ENCODE measurements at regions not wholly inside any gene's neighbourhood (a gene's known extent, or its start where the extent isn't known, plus 50 kb on each side); places are given as distances from the start of the nearest gene placed in this dataset.

DNA sequence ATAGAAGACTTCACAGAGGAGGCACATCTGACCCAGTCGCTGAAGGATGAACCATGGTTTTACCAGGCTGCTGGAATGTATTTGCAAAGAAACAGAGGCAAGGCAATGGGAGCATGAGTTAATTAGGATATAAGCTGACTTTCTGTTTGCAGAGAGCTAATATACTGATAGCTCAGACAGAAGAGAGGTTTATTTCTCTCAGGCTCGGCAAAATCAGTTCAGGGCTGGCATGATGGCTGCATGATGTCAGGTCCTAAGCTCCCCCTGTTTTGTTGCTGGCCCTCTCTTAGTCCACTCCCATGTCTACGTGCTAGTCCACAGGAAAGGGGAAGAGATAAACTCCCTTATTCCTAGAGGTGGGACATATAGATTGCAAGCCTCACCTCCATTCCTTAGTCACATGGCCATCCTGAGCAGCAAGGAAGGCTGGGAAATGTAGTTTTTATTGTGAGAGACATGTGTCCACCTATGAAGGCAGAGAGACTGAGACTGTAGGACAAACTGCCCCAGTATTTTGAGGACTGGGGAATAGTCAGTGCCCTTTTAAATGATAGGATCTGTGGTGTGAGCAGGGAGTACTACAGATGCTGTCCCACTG lies 224.5 kb downstream of the VRK1 start:
- Mint-ChIP-seq H3K4me1 (ENCODE audit: low read depth) (peaks cover 7% of the 10 kb centered on the region), H3K36me3 (ENCODE audit: low read depth) (no peaks in the 10 kb centered on the region), H3K4me3 (no peak overlapping the region), H3K27me3 (ENCODE audit: low read depth) (no peaks in the 10 kb centered on the region), H3K27ac (no peak overlapping the region), H3K9me3 (no peaks in the 10 kb centered on the region)
- no peak for DNase-seq
- intact Hi-C loops (cut with micrococcal nuclease), result no loop called here
- CTCF ChIA-PET, result interaction anchor here (0.6 to 0.9 kb wide), 2 partner anchors 12 to 207 kb away, joined by 3 to 9 read pairs; no protein-coding TSS in a partner anchor

DNA sequence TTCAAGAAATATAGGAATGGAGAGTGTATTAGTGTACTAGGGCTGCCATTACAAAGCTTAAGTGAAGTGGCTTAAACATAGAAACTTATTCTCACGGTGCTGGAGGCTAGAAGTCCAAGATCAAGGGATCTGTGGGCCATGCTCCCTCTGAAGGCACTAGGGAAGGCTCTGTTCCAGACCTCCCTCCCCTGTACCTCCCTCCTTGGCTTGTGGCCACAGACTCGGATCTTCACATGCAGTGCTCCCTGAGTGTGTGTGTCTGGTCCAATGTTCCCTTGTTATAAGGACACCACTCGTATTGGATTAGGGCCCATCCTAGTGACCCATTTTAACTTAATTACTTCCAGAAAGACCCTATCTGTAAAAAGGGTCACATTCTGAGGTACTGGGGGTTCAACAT lies 225.6 kb downstream of the VRK1 start:
- no peaks in the 10 kb centered on the region for H3K27me3 Mint-ChIP-seq (ENCODE audit: low read depth)
- no peak overlapping the region for H3K4me3 Mint-ChIP-seq
- H3K9me3 Mint-ChIP-seq, result no peaks in the 10 kb centered on the region
- no peaks in the 10 kb centered on the region for H3K36me3 Mint-ChIP-seq (ENCODE audit: low read depth)
- intact Hi-C loops (cut with micrococcal nuclease), result no loop called here
- H3K27ac Mint-ChIP-seq, result no peak overlapping the region
- DNase-seq, result no peak
- CTCF ChIA-PET, result interaction anchor here (1.1 kb wide), 1 partner anchor 51 kb away, joined by 3 read pairs; no protein-coding TSS in a partner anchor
- peaks cover 7% of the 10 kb centered on the region for H3K4me1 Mint-ChIP-seq (ENCODE audit: low read depth)

DNA sequence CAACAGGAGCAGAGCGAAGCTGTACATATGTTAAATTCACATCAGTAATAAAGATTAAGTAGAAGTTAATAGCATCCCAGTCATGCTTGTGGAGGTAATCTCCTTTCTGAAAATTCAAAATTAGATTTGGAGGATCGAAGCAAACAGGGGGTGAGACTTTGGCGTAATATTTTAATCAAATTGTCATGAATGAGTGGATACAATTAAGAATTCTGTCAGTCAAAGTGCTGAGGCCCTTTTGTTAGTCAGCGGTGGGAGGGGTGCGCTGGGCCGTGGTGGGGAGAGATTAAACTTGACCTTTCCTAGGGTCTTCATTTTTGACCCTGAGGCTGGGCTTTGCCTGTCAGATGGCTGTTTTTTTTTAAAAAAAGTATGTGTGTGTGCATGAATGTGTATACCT lies 226.7 kb downstream of the VRK1 start:
- no peak overlapping the region for H3K27ac Mint-ChIP-seq
- peaks cover 7% of the 10 kb centered on the region for H3K4me1 Mint-ChIP-seq (ENCODE audit: low read depth)
- CTCF ChIA-PET, result no interaction called here
- H3K4me3 Mint-ChIP-seq, result no peak overlapping the region
- no peaks in the 10 kb centered on the region for H3K9me3 Mint-ChIP-seq
- no peak for DNase-seq
- intact Hi-C loops (cut with micrococcal nuclease), result no loop called here
- no peaks in the 10 kb centered on the region for H3K36me3 Mint-ChIP-seq (ENCODE audit: low read depth)
- H3K27me3 Mint-ChIP-seq (ENCODE audit: low read depth), result no peaks in the 10 kb centered on the region

DNA sequence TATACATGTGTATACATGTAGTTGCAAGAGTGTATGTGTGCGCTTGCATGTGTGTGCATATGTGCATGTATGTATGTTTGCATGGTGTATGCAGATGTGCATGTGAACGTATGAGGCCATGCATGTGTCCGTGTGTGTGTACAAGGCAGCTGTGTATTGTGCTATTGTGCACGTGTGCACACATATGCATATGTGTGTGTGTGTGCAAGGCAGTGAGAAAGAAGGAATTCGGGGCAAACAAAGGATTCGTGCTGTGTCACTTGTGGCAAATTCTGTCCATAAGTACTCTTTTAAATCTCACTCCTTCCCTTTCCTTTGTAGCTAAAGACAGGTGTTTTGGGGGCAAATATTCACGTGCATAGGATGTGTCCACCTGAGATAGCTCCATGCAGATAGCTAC lies 227.1 kb downstream of the VRK1 start:
- Mint-ChIP-seq H3K9me3 (no peaks in the 10 kb centered on the region), H3K4me1 (ENCODE audit: low read depth) (peaks cover 7% of the 10 kb centered on the region), H3K27me3 (ENCODE audit: low read depth) (no peaks in the 10 kb centered on the region), H3K27ac (no peak overlapping the region), H3K4me3 (no peak overlapping the region), H3K36me3 (ENCODE audit: low read depth) (no peaks in the 10 kb centered on the region)
- CTCF ChIA-PET, result no interaction called here
- intact Hi-C loops (cut with micrococcal nuclease), result no loop called here
- no peak for DNase-seq

DNA sequence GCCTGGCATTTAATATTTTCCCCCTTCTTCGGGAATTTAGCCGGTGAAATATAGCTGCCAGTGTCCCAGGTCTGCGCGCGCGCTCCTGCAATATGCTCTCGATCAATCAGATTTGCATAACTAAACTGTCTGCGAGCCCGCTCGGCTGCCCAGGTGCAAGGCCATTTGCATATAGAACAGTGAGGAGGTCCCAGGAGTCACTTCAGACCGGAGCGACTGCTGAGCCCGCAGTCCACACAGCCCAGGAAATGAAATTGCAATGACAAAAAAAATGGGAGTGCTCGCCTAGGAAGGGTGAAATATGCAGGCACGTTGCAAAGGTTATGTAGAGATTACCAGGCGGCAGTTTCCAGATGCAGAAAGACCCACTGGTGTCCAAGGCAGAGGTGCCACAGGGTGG lies 228.5 kb downstream of the VRK1 start:
- CTCF ChIA-PET, result no interaction called here
- H3K4me3 Mint-ChIP-seq, result no peak overlapping the region
- peaks cover 6% of the 10 kb centered on the region for H3K4me1 Mint-ChIP-seq (ENCODE audit: low read depth)
- H3K36me3 Mint-ChIP-seq (ENCODE audit: low read depth), result no peaks in the 10 kb centered on the region
- DNase-seq, result no peak
- H3K27me3 Mint-ChIP-seq (ENCODE audit: low read depth), result no peaks in the 10 kb centered on the region
- no peak overlapping the region for H3K27ac Mint-ChIP-seq
- no peaks in the 10 kb centered on the region for H3K9me3 Mint-ChIP-seq
- intact Hi-C loops (cut with micrococcal nuclease), result no loop called here

- H3K4me1 Mint-ChIP-seq (ENCODE audit: low read depth), result peaks cover 2% of the 10 kb centered on the region
- DNase-seq, result no peak
- CTCF ChIA-PET, result interaction anchor here (0.6 to 0.9 kb wide), 2 partner anchors 64 to 904 kb away, joined by 4 read pairs; no protein-coding TSS in a partner anchor
- peaks cover 3% of the 10 kb centered on the region for H3K9me3 Mint-ChIP-seq
- H3K27me3 Mint-ChIP-seq (ENCODE audit: low read depth), result peaks cover 10% of the 10 kb centered on the region
- no peak overlapping the region for H3K27ac Mint-ChIP-seq
- intact Hi-C loops (cut with micrococcal nuclease), result no loop called here
- H3K4me3 Mint-ChIP-seq, result no peak overlapping the region
- H3K36me3 Mint-ChIP-seq (ENCODE audit: low read depth), result no peaks in the 10 kb centered on the region
Observed at GRCh38 chr14:97027256-97027999, 230.2 kb downstream of the VRK1 start.

DNA sequence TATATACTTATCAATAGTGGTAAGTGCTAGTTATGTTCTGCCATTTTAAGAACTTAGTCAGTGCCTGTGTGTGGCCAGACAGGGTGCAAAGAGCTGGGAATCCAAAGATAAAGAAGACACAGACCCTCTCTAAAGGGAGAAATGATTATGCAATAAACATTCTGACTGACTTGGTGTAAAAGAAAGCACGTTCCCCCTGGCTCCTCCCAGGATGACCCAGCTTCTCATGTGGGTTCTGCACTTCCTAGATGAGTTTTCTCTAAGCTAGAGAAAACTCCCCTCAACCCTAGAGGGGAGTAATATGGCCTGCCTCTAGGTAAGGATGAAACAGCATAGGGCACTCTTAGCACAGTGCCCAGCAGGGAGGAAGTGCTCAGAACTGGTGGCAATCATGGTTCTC lies 231.2 kb downstream of the VRK1 start:
- peaks cover 3% of the 10 kb centered on the region for H3K9me3 Mint-ChIP-seq
- intact Hi-C loops (cut with micrococcal nuclease), result no loop called here
- no peak for DNase-seq
- H3K4me1 Mint-ChIP-seq (ENCODE audit: low read depth), result peaks cover 5% of the 10 kb centered on the region
- no peaks in the 10 kb centered on the region for H3K36me3 Mint-ChIP-seq (ENCODE audit: low read depth)
- peaks cover 13% of the 10 kb centered on the region for H3K27me3 Mint-ChIP-seq (ENCODE audit: low read depth)
- no peak overlapping the region for H3K27ac Mint-ChIP-seq
- no peak overlapping the region for H3K4me3 Mint-ChIP-seq
- CTCF ChIA-PET, result interaction anchor here (0.9 kb wide), 1 partner anchor 65 kb away, joined by 4 read pairs; no protein-coding TSS in a partner anchor

DNA sequence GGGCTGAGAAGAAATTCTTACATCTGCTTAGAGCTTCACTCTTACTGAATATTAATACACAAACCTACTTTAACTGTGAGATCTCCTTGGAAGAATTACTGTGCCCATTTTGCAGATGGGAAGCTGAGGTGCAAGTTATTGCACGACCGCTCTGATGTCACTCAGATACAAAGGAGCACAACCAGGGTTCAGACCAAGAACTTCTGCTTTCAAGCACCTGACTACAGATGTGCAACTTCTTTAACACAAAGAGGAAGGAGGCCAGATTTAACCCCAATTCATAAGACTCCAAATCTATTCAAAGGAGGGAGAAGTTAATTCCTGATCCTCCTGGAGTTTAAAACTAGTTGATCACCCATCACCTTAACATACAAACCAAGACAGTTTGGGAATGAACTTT lies 232.6 kb downstream of the VRK1 start:
- Mint-ChIP-seq H3K27ac (no peak overlapping the region), H3K36me3 (ENCODE audit: low read depth) (no peaks in the 10 kb centered on the region), H3K4me1 (ENCODE audit: low read depth) (peaks cover 5% of the 10 kb centered on the region), H3K4me3 (no peak overlapping the region), H3K9me3 (peaks cover 3% of the 10 kb centered on the region), H3K27me3 (ENCODE audit: low read depth) (peaks cover 17% of the 10 kb centered on the region)
- CTCF ChIA-PET, result no interaction called here
- DNase-seq, result no peak
- intact Hi-C loops (cut with micrococcal nuclease), result no loop called here

- Mint-ChIP-seq H3K4me3 (no peak overlapping the region), H3K9me3 (peaks cover 3% of the 10 kb centered on the region), H3K27me3 (ENCODE audit: low read depth) (peaks cover 19% of the 10 kb centered on the region), H3K4me1 (ENCODE audit: low read depth) (peaks cover 5% of the 10 kb centered on the region), H3K36me3 (ENCODE audit: low read depth) (no peaks in the 10 kb centered on the region), H3K27ac (no peak overlapping the region)
- CTCF ChIA-PET, result interaction anchor here (0.7 kb wide), 1 partner anchor 190 kb away, joined by 3 read pairs; no protein-coding TSS in a partner anchor
- intact Hi-C loops (cut with micrococcal nuclease), result no loop called here
- DNase-seq, result no peak
Observed at GRCh38 chr14:97031530-97031929, 234.3 kb downstream of the VRK1 start.

- no peak overlapping the region for H3K27ac Mint-ChIP-seq
- peak overlapping the region; percentile 15 for H3K4me3 Mint-ChIP-seq
- no peak for DNase-seq
- intact Hi-C loops (cut with micrococcal nuclease), result no loop called here
- H3K4me1 Mint-ChIP-seq (ENCODE audit: low read depth), result peaks cover 5% of the 10 kb centered on the region
- CTCF ChIA-PET, result interaction anchor here (0.8 kb wide), 1 partner anchor 12 kb away, joined by 3 read pairs; no protein-coding TSS in a partner anchor
- H3K9me3 Mint-ChIP-seq, result peaks cover 3% of the 10 kb centered on the region
- H3K27me3 Mint-ChIP-seq (ENCODE audit: low read depth), result peaks cover 19% of the 10 kb centered on the region
- no peaks in the 10 kb centered on the region for H3K36me3 Mint-ChIP-seq (ENCODE audit: low read depth)
Observed at GRCh38 chr14:97033556-97034081, 236.4 kb downstream of the VRK1 start.

- DNase-seq, result no peak
- no peak overlapping the region for H3K27ac Mint-ChIP-seq
- intact Hi-C loops (cut with micrococcal nuclease), result no loop called here
- H3K27me3 Mint-ChIP-seq (ENCODE audit: low read depth), result peaks cover 19% of the 10 kb centered on the region
- CTCF ChIA-PET, result no interaction called here
- no peaks in the 10 kb centered on the region for H3K36me3 Mint-ChIP-seq (ENCODE audit: low read depth)
- H3K4me3 Mint-ChIP-seq, result no peak overlapping the region
- H3K9me3 Mint-ChIP-seq, result peaks cover 15% of the 10 kb centered on the region
- peaks cover 5% of the 10 kb centered on the region for H3K4me1 Mint-ChIP-seq (ENCODE audit: low read depth)
Observed at GRCh38 chr14:97036086-97036852, 239.1 kb downstream of the VRK1 start.

- Mint-ChIP-seq H3K4me1 (ENCODE audit: low read depth) (no peaks in the 10 kb centered on the region), H3K9me3 (peaks cover 14% of the 10 kb centered on the region), H3K27ac (no peak overlapping the region), H3K27me3 (ENCODE audit: low read depth) (peaks cover 2% of the 10 kb centered on the region), H3K36me3 (ENCODE audit: low read depth) (no peaks in the 10 kb centered on the region), H3K4me3 (no peak overlapping the region)
- intact Hi-C loops (cut with micrococcal nuclease), result no loop called here
- no peak for DNase-seq
- CTCF ChIA-PET, result no interaction called here
Observed at GRCh38 chr14:97039717-97040363, 242.7 kb downstream of the VRK1 start.

Measured in activated naive CD4-positive, alpha-beta T cell treated with anti-CD3 and anti-CD28 coated beads for 36 hours (primary cell).